GM21390 (cell line): ENCODE measurements at regions not wholly inside any gene's neighbourhood (a gene's known extent, or its start where the extent isn't known, plus 50 kb on each side); places are given as distances from the start of the nearest gene placed in this dataset.

Experiments used
- ATAC-seq: cut with Tn5 transposase; IDR thresholded peaks from one replicate; pipeline ENCODE4 v1.9.1; 2021; ENCODE audit not compliant: unreplicated experiment

DNA sequence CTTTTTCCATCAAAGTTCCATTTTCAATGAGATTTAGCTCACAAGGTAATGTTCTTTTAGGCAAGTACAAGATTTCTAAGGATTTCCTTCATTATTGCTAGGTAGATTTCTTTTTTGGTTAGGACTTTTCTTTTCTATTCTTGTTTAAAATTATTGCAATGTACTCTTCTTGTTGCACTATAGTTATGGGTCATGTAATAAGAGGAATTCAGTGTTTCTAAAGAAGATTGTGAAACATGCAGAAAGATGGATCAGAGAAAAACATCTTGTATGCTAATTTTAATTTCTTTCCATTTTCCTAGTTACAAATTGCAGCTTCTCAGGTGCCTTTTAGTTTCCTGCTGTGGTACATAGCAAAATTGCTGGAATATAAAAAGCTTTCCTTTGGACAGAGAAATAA, 56.1 kb downstream of the BTG1 start:
- ATAC-seq = no peak

DNA sequence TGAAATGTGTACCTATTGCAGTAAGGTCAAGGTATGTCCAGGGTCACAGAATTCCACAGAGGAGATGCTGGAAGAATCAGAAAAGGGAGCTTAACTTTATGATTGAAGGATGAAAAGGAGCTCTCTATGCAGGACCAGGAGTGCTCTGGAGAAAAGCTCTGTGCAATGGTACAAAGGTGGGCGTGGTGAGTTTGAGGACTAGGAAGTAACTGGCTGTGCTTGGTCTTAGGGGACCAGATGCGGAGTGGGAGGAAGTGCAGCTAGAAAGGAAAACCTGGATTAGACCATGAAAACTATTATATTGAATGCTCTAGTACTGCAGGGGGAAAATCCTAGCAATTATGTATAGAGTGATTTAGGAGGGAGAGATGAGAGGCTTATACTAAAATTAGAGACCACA, 56.8 kb downstream of the BTG1 start:
- no peak for ATAC-seq

DNA sequence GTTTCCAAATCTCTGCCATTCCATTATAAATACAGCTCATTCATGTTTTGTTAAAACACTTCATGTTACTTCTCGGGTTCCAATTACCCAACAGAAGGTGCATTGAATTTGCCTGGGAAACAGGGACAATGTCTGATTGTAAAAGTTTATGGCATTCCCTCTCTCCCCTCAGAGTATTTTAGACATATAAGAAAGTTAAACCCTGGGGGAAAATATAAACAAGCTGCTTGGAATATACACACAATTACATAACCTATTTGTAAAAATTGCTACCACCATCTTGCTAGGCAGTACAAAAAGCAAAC, 60.0 kb downstream of the BTG1 start:
- no peak for ATAC-seq

DNA sequence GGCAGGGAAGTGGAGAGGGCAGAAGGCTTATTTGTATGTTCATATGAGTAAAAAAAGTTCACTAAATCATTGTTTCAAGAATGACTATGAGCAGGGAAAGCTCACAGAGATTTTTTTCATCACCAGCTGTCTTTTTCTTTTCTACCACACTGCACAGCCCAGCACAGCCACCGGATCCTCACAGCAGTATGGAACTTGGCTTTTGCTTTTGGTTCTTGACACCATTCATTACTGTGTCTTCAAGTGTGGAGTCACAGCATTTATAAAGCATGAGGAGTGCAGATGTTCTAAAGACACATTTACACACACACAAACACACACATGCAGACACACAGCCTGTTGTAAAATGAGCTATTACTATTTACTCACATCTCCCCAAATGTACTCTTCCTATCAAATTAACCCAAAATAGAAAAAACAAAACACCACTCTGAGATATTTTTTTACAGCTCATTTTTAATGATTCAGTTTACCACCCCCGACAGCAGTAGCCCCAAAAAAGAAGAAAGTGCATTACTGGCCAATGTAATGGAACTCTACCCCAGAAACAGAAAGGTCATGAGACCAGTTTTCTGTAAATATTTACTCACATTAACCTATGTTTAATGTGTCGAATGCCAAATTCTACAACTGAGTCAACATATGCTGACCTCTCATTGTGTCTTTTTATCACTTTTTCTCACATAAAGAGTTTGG, 60.5 kb downstream of the BTG1 start:
- peak; percentile 51 for ATAC-seq

DNA sequence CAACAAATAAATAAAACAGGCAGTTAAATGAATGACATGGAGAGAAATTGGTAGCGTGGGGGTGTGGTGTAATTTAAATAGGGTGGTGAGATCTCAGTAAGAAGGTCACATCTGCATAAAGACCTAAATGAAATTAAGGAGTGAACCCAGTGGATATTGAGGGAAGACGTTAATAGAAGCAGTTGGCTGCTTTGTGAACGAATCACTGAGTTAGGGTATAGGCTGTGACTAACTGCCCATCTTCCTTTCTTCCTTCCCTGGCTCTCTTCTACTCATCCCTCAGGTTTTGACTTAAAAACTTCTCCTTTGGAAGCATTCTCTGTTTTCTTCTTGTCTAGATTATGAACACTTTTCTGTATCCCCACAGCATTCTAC, 64.7 kb downstream of the BTG1 start:
- no peak for ATAC-seq

DNA sequence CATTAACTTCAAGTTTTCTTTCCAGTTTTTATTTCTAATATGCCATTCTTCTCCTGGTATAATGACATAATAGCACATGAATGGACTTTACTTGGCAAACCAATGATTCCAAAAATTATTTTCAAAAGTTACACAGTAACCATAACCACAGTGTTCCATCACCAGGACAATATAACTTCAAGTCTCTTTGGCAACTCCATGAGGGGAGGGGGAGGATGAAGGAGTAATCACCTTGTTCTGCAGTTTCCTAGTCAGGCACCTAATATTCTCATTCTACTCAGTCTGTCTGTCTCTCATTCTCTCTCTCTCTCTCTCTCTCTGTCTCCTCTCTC, 66.6 kb downstream of the BTG1 start:
- ATAC-seq = no peak

DNA sequence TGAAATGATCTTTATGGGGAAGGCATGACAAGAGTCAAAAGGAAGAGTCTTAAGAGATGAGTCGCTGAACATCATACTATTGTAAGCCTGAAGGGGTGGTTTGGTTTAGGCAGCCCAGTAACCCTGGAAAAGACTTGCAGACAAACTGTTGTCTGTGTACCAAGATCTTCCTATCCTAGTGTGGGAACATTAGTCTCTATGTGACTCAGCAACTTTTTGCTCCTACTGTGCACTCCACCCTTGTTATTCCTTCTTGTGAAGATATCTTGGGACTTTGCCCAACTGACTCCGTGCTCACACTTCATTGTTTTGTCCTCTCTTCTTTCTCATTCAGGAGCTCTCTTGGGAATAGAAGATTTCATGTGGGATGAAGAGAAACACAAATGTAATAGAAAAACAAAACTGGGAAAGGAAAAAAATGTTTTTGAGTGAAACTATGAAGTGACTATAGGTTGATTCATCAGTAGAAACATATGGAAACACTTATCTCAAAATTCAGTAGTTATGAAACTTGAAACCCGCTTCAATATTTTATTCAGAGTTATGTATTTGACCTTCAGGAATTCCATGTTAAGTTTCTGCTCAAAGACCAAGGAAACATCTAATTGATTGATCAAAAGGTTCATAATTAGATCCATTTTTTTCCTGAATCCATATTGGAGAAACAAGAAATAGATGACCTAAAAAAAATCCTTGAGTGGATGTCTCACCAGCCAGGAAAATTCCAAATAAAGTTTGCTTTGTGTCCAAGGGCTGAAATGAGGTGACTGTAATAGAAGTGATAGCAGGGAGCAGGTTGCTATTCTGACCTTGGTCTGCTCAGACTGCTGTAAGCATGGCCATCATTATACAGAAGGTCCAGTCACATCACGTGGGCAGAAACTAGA, 67.2 kb downstream of the BTG1 start:
- no peak for ATAC-seq

DNA sequence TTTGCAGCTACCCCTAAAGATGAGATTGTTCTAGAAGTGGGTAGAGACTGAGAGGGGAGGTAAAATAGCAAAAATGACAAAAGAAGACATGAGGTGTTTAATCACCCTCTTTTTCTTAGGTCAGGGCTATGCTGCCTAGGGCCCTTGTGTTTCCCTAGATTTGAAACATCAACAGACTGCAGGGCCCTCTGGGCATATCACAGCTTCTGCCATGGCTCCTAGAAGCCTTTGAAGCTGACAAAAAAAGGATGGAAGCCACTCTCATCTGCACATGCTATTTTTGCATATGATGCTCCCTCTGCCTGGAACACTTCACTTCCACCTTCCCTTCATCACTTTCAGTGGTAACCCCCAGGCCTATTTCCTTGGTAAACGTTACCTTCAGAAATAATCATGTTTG, 68.1 kb downstream of the BTG1 start:
- ATAC-seq = no peak

DNA sequence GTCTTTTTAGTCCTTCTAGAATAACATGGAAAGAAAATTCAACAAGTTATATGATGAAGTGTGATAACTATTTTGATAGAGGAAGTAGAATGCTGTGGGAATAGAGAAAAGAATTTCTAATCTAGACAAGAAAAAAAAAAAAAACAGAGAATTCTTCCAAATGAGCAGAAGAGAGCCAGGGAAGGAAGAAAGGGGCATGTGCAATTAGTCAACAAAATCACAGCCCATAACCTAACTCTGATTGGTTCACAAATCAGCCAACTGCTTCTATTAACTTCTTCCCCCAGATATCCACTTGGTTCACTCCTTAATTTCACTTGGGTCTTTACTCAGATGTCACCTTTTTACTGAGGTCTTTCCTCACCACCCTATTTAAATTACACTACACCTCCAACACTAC, 69.5 kb downstream of the BTG1 start:
- ATAC-seq = no peak

DNA sequence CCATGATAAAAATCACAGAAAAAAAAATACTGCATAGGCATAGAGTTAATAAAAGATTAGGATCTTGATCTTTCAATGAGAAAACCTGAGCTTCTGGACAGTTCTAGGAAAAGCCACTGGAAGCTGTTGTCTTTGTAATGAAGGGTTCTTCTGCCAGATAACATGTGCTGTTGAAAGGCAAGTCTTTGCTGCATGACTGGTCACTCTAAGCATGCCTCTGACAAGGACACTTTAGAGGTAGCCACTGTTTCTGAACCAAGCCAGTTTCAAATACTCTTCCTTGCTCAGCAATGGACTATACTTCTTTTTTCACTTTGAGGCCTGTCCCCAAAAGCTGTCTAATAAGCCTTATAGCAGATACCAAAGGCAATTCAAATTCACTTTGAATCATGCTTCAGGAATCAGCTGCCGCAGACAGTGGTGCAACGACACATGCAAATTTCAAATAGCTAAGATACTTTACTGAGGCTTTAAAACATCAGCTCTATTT, 70.2 kb downstream of the BTG1 start:
- no peak for ATAC-seq

DNA sequence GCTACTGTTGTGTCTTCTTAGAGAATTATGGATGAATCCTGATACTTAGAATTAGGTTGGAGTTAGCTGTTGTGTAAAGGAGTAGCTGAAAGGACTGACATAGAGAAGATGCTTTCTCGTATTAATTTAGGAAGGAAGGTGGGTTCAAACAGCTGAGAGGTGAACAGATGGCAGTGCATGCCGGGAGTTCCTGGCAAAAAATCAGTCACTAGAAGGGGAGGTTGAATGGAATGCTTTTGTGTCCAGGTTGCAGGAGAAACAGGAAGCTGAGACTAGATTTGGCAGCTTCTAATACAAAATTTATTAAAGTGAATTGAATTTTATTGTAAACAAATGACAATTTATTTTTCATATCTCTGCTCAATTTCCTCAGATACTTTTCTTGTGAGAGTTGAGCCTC, 70.8 kb downstream of the BTG1 start:
- no peak for ATAC-seq

DNA sequence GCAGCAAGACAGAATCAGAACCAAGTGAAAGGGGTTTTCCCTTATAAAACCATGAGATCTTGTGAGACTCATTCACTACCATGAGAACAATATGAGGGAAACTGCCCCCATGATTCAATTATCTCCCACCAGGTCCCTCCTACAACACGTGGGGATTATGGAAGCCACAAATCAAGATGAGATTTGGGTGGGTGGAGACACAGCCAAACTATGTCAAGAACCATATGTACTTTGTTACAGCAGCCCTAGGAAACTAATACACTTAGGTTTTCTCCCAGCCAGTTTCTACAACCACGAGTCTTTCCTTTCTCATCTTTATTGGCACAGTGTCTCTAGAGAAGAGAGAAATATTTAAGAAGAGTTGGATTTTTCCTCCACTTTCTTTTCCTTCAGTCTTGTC, 72.6 kb downstream of the BTG1 start:
- no peak for ATAC-seq

DNA sequence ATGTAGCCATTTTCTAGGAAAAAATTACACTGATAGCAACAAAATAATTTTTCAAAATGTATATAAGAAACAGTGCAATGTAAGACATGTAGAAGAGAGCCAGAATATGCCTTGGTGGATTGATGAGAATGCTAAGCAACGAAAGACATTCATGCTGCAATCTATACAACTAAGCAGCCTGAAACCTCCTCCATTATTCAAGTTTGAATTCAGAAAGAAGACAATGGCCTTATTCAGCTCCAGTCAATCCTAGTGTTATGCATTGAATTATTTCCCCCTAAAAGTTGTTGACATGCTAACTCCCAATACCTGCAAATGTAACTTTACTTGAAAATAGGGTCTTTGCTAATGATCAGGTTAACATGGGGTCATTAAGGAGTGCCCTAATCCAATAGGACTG, 73.5 kb downstream of the BTG1 start:
- ATAC-seq = no peak

DNA sequence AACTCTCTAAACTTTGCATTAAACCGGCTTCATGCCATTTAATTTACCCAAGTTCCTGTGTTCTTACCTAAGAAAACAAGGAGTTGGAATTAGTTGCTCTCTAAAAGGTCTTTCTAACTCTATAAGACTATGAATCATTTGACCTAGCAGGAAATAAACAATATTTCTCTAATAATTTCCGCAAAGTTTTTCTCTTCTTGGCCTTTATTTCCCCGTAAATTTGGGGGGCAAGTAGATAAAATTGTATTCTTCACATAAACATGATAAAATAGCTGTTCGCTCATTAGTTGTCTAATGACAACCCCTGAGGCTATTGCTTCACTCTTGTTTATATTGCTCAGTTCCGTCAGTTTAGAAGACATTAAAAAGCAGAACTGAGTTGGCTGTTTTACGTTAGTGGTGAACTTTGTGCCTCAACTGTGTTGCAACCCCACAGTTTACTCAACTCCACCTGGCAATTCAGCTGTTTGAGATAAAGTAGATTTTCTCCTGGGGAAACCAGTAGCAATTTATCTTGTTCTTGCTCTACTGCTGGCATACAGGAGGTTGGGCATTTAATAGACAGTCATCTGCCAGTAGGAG, 74.7 kb downstream of the BTG1 start:
- no peak for ATAC-seq

DNA sequence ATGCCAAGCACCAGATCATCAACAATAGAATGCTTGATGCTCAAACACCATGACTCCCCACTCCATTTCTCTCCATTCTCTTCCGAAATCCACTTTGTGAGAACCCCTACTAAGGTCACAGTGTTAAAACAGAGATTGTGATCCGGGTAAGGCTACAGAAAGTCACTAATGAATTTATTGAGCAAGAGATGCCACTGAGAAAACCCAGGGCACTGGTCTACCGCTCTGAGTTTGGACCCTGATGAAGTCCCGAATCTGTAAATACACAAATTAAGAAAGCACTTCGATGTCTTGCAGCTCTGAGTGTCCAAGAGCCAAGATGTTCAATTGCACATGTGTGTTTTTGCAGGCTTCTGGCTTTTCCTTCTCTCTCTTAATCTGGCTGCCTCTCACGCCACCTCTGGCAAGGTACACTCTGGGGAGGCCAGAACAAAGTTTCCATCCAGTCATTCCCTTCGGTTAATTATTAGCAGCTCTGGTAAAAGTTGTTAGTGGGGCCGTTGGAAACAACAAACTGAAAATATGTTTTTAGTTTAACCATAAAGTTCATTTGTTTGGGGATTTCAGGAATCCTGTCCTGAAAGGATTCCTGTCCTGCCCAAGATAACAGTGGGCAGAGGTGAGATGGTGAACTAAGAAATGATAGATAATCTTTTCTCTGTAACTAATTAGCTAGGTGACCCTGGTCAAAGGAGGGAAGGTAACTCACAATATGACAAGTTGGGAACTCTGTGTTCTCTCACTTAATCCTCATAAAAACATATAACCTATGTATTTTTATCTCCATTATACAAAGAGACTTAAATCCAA, 75.4 kb downstream of the BTG1 start:
- no peak for ATAC-seq

DNA sequence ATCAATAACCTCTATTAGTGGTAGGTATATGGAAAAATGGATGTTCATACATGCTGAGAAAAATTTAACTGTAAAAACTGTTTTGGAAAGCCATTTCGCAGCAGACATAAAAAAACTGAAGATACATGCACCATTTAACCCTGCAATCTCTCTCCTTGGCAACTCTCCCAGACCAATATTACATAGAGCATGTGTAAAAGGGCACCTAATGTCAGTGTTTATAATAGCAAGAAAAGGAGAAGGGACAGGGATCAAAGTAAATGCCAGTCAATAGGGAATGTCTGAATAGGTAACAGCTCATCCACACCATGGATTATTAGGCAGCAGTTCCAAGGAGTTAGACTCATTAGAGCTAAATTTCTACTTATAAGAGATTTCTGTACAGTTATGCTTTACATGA, 77.2 kb downstream of the BTG1 start:
- no peak for ATAC-seq

DNA sequence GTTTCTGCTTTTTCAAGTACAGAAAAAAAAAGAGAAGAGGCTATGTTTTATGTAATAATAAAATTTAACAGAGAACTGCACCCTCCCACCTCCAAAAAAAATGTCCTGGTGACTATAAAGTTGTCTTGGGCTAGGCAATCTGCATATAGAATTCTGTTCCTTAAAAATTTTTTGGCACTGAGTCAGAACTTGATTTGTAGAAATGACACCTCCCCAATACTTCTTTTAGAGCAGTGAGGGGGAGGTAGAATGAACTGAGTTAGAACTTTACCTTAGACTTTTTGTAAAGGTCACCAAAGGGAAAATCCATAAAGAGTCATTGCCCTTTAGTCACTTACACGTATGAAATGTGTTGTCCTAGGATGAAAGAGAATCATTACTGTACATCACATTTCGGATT, 80.0 kb downstream of the BTG1 start:
- ATAC-seq = no peak

DNA sequence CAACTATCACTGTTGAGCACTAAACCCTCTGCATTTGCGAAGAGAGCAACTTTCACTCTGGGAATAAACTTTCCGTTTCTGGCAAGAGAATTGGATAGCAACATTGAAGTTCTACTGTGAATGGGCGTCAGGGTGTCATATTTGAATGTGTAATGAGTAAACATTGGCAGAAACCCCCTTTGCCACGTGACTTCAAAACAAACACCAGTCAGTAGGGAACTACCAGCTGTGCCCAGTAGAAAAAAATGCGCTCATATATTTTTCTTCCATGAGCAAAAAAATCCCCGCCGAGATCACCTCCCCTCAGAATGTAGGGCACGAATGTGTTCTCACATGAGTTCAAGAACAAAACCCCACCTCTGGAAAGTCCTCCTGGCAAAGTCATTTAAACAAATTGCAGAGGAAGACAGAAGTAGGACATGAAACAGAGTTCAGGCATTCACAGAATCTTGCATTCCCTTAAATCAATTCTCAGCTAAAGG, 80.6 kb downstream of the BTG1 start:
- peak; percentile 50 for ATAC-seq

DNA sequence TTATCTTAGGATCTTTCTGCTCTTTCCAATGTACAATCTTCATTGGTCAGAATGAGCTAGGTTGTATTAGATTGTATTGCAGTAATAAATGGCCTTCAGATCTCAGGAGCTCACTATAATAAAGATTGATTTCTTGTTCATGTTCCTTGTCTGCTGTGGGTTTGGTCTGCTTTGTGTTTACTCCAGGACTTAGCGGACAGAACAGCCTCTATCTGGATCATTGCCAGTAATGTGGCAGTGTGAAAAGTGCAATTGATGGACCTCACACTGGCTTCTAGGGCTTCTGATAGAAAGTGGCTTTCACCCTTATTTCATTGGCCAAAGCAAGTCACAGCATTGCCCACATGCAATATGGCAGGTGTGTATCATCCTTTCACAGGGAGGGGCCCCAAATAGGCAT, 81.2 kb downstream of the BTG1 start:
- no peak for ATAC-seq

DNA sequence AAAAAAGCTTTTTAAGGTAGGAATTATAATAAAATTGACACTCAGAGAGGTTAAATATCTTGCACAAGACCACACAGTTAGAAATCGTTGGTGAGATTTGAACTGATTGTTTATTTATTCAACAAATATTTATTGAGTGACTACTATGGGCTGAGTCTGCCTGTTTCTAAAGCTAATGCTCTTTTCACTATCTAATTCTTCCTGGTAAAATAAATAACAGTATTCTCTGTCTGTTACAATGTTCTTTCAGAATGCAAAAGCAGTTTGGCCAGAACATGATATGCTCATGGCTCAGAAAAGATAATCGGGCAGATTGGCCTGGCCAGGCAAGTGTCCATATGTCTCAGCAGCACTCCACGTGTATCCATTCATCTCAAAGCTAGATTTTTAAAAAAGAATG, 82.0 kb downstream of the BTG1 start:
- no peak for ATAC-seq
